GM23248 (cell line): ENCODE measurements at regions not wholly inside any gene's neighbourhood (a gene's known extent, or its start where the extent isn't known, plus 50 kb on each side); places are given as distances from the start of the nearest gene placed in this dataset.

Source experiments
- EZH2 ChIP-seq: fragments of 200-600 bp; sonication (generic); IDR thresholded peaks from 2 replicates; pipeline ENCODE4 v1.6.1; 2018; ENCODE audit warnings: antibody characterized with exemption, mild to moderate bottlenecking; ENCODE audit not compliant: insufficient read depth, poor library complexity, severe bottlenecking
- EZH2phosphoT487 ChIP-seq: fragments of 200-600 bp; sonication (generic); IDR thresholded peaks from 2 replicates; pipeline ENCODE4 v1.6.1; 2018; ENCODE audit warnings: antibody characterized with exemption, moderate library complexity, mild to moderate bottlenecking, low read depth; ENCODE audit not compliant: insufficient read depth

DNA sequence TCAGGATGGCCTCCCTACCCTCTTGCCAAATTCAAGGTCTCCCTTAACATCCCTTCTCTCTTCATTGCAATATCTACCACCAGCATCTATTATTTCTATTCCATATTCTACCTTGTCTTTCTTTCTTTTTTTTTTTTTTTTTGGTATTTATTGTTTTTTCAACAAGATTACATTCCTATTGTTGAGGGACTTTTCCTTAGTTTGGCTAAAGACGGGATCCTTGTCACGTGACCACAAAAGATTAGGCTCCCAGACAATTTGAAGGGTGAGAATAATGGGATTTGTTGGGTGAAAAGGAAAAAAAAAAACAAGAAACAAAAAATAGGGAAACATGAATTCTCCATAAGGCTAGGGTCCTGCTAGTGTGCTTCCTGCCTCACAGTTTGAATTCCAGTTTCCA is 124.3 kb upstream of the MCHR2 start:
- no peak for TF ChIP-seq EZH2
- no peak for TF ChIP-seq EZH2phosphoT487
